Trophoblast cell (in vitro differentiated cells and primary cell): ENCODE measurements at regions not wholly inside any gene's neighbourhood (a gene's known extent, or its start where the extent isn't known, plus 50 kb on each side); places are given as distances from the start of the nearest gene placed in this dataset.

Experiments
- DNase-seq, 2 donors: peaks; one replicate each; pipeline ENCODE4 v3.0.0-alpha.2; 2016
- H2AFZ ChIP-seq: 2 replicates; pipeline ENCODE4 v1.6.1; 2013; ENCODE audit warnings: low read length, moderate library complexity, mild to moderate bottlenecking; ENCODE audit not compliant: insufficient read depth, poor library complexity
- H2AK5ac ChIP-seq: 2 replicates; pipeline ENCODE4 v1.6.1; 2013; ENCODE audit warnings: mild to moderate bottlenecking, low read length
- H2BK120ac ChIP-seq: 2 replicates; pipeline ENCODE4 v1.6.1; 2013; ENCODE audit warnings: low read length, mild to moderate bottlenecking, moderate library complexity; ENCODE audit not compliant: insufficient read depth, poor library complexity
- H2BK12ac ChIP-seq: 2 replicates; pipeline ENCODE4 v1.6.1; 2013; ENCODE audit warnings: mild to moderate bottlenecking, low read length, moderate library complexity
- H2BK5ac ChIP-seq: 2 replicates; pipeline ENCODE4 v1.6.1; 2013; ENCODE audit warnings: low read length, low read depth, moderate library complexity, mild to moderate bottlenecking; ENCODE audit not compliant: poor library complexity
- H3K14ac ChIP-seq: 2 replicates; pipeline ENCODE4 v1.6.1; 2013; ENCODE audit warnings: mild to moderate bottlenecking, low read length
- H3K18ac ChIP-seq: 2 replicates; pipeline ENCODE4 v1.6.1; 2013; ENCODE audit warnings: mild to moderate bottlenecking, low read length
- H3K23ac ChIP-seq: 2 replicates; pipeline ENCODE4 v1.6.1; 2013; ENCODE audit warnings: low read length
- H3K27ac ChIP-seq: 2 replicates; pipeline ENCODE4 v1.5.1; 2013; ENCODE audit warnings: low read depth, mild to moderate bottlenecking, inconsistent platforms, low read length, moderate library complexity
- H3K27me3 ChIP-seq: 2 replicates; pipeline ENCODE4 v1.6.1; 2013; ENCODE audit warnings: inconsistent platforms, mild to moderate bottlenecking, low read length, moderate library complexity; ENCODE audit not compliant: insufficient read depth
- H3K36me3 ChIP-seq, 2 experiments: 1 replicate in 1 of 2; 2 replicates in 1 of 2; pipeline ENCODE4 v1.6.1; 2013; ENCODE audit warnings: low read length in 2 of 2, mild to moderate bottlenecking in 2 of 2, moderate library complexity in 1 of 2; ENCODE audit not compliant: insufficient read depth in 2 of 2, control insufficient read depth in 1 of 2
- H3K4ac ChIP-seq: 2 replicates; pipeline ENCODE4 v1.6.1; 2013; ENCODE audit warnings: low read depth, mild to moderate bottlenecking, low read length, moderate library complexity
- H3K4me1 ChIP-seq, 2 experiments: 1 replicate in 1 of 2; 2 replicates in 1 of 2; pipeline ENCODE4 v1.6.1; 2013; ENCODE audit warnings: low read length in 2 of 2, mild to moderate bottlenecking in 2 of 2, moderate library complexity in 1 of 2; ENCODE audit not compliant: insufficient read depth in 2 of 2, control insufficient read depth in 1 of 2
- H3K4me2 ChIP-seq: 2 replicates; pipeline ENCODE4 v1.6.1; 2013; ENCODE audit warnings: inconsistent platforms, mild to moderate bottlenecking, low read length, moderate library complexity
- H3K4me3 ChIP-seq: 2 replicates; pipeline ENCODE4 v1.5.1; 2013; ENCODE audit warnings: mild to moderate bottlenecking, low read depth, low read length, inconsistent platforms
- H3K79me1 ChIP-seq: one replicate; pipeline ENCODE4 v1.6.1; 2013; ENCODE audit warnings: low read length
- H3K79me2 ChIP-seq: 2 replicates; pipeline ENCODE4 v1.6.1; 2013; ENCODE audit warnings: low read length, mild to moderate bottlenecking; ENCODE audit not compliant: control insufficient read depth, insufficient read depth, poor library complexity
- H3K9ac ChIP-seq: 2 replicates; pipeline ENCODE4 v1.6.1; 2013; ENCODE audit warnings: mild to moderate bottlenecking, low read length
- H3K9me3 ChIP-seq: 2 replicates; pipeline ENCODE4 v1.6.1; 2013; ENCODE audit warnings: low read depth, mild to moderate bottlenecking, control low read depth, inconsistent platforms, low read length; ENCODE audit not compliant: insufficient read depth
- H4K12ac ChIP-seq: 2 replicates; pipeline ENCODE4 v1.6.1; 2013; ENCODE audit warnings: low read depth, mild to moderate bottlenecking, low read length, moderate library complexity
- H4K8ac ChIP-seq: 2 replicates; pipeline ENCODE4 v1.6.1; 2013; ENCODE audit warnings: low read depth, mild to moderate bottlenecking, low read length, moderate library complexity
- H4K91ac ChIP-seq: one replicate; pipeline ENCODE4 v1.6.1; 2013; ENCODE audit warnings: low read depth, mild to moderate bottlenecking, low read length, moderate library complexity
- WGBS: extraction: QIAGEN DNeasy Blood & Tissue Kit; methylation state at CpG from one replicate; pipeline ENCODE4 v1.1.7; 2013; ENCODE audit warnings: missing lambda C conversion rate; ENCODE audit not compliant: insufficient read length, insufficient coverage; ENCODE audit errors: extremely low coverage; 5-methylcytosine and 5-hydroxymethylcytosine counted together

GRCh38 chr10:16360001-16360400 lies 76.8 kb upstream of the PTER start:
- no peak overlapping the region for H3K18ac ChIP-seq
- no peak overlapping the region for H3K14ac ChIP-seq
- no CpG with 5 or more reads among the region's 3 CpGs for WGBS
- peak overlapping the region; percentile 59 for H4K12ac ChIP-seq
- no peaks in the 10 kb centered on the region for H3K4me1 ChIP-seq
- no peak overlapping the region for H3K27ac ChIP-seq
- no peak for DNase-seq
- H3K4me2 ChIP-seq, result no peak overlapping the region
- peak overlapping the region; percentile 48 for H4K91ac ChIP-seq
- H3K36me3 ChIP-seq, result no peaks in the 10 kb centered on the region
- peak overlapping the region; percentile 74 for H2BK5ac ChIP-seq
- no peak overlapping the region for H2BK120ac ChIP-seq
- no peak overlapping the region for H2AK5ac ChIP-seq
- H3K79me1 ChIP-seq, result peaks cover 1% of the 10 kb centered on the region
- no peak overlapping the region for H2BK12ac ChIP-seq
- no peak overlapping the region for H3K9ac ChIP-seq
- no peak overlapping the region for H3K23ac ChIP-seq
- H3K9me3 ChIP-seq, result peaks cover 2% of the 10 kb centered on the region
- H3K4ac ChIP-seq, result no peak overlapping the region
- no peaks in the 10 kb centered on the region for H3K79me2 ChIP-seq
- no peak overlapping the region for H3K4me3 ChIP-seq
- H4K8ac ChIP-seq, result no peak overlapping the region
- H2AFZ ChIP-seq, result no peak overlapping the region
- H3K27me3 ChIP-seq, result no peaks in the 10 kb centered on the region

- Histone ChIP-seq H3K9me3 (peaks cover 3% of the 10 kb centered on the region), H3K18ac (no peak overlapping the region), H2AK5ac (no peak overlapping the region), H3K14ac (no peak overlapping the region), H3K9ac (no peak overlapping the region), H2AFZ (no peak overlapping the region), H3K36me3 (no peaks in the 10 kb centered on the region), H3K79me1 (peaks cover 1% of the 10 kb centered on the region), H3K27ac (no peak overlapping the region), H3K4me2 (no peak overlapping the region), H4K91ac (peak overlapping the region; percentile 31), H3K4me1 (no peaks in the 10 kb centered on the region), H4K8ac (no peak overlapping the region), H3K79me2 (no peaks in the 10 kb centered on the region), H3K4ac (no peak overlapping the region), H2BK120ac (no peak overlapping the region), H3K4me3 (no peak overlapping the region), H4K12ac (no peak overlapping the region), H2BK12ac (no peak overlapping the region), H3K27me3 (no peaks in the 10 kb centered on the region), H2BK5ac (no peak overlapping the region), H3K23ac (no peak overlapping the region)
- DNase-seq, result no peak
These were observed 76.4 kb upstream of the PTER start for GRCh38 chr10:16360425-16360824.

- Histone ChIP-seq H3K79me1 (peaks cover 1% of the 10 kb centered on the region), H3K4ac (no peak overlapping the region), H2BK12ac (no peak overlapping the region), H4K91ac (no peak overlapping the region), H2BK120ac (no peak overlapping the region), H3K36me3 (no peaks in the 10 kb centered on the region), H3K23ac (no peak overlapping the region), H2AK5ac (no peak overlapping the region), H3K4me2 (no peak overlapping the region), H3K14ac (no peak overlapping the region), H3K9ac (no peak overlapping the region), H3K4me1 (no peaks in the 10 kb centered on the region), H3K27ac (no peak overlapping the region), H2BK5ac (no peak overlapping the region), H4K12ac (no peak overlapping the region), H2AFZ (no peak overlapping the region), H4K8ac (no peak overlapping the region), H3K79me2 (no peaks in the 10 kb centered on the region), H3K27me3 (no peaks in the 10 kb centered on the region), H3K9me3 (peaks cover 4% of the 10 kb centered on the region), H3K18ac (no peak overlapping the region), H3K4me3 (no peak overlapping the region)
- DNase-seq, result no peak
- no CpG with 5 or more reads among the region's 3 CpGs for WGBS
These were observed 75.7 kb upstream of the PTER start for GRCh38 chr10:16361086-16361485.

DNA sequence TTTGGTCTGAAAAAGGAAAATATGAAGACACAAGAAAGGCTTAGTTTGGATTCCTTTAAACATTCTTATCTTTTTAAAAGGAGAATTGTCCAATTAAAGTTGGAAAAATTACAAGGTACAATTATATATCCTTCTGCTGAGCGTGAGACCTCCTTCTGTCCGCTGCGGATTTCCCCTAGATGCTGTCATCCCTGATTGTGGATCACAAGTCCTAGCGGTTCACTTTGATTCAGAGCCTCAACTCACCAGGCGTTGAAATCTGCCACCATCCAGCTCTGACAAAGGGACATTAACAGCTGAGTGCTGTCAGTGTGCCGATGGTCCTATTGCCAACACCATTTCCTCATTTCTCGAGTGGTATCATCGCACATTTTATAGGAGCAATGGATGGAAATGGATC lies 73.1 kb upstream of the PTER start:
- peaks cover 4% of the 10 kb centered on the region for H3K9me3 ChIP-seq
- no peaks in the 10 kb centered on the region for H3K79me2 ChIP-seq
- H3K4me2 ChIP-seq, result no peak overlapping the region
- no peaks in the 10 kb centered on the region for H3K27me3 ChIP-seq
- H4K12ac ChIP-seq, result no peak overlapping the region
- WGBS, result no CpG with 5 or more reads among the region's 8 CpGs
- no peak overlapping the region for H3K27ac ChIP-seq
- H4K91ac ChIP-seq, result no peak overlapping the region
- no peak overlapping the region for H2BK12ac ChIP-seq
- H3K18ac ChIP-seq, result no peak overlapping the region
- H2BK120ac ChIP-seq, result no peak overlapping the region
- no peaks in the 10 kb centered on the region for H3K36me3 ChIP-seq
- no peak overlapping the region for H3K14ac ChIP-seq
- H3K4me3 ChIP-seq, result peak overlapping the region; percentile 23
- H4K8ac ChIP-seq, result no peak overlapping the region
- DNase-seq, result no peak
- no peak overlapping the region for H2AFZ ChIP-seq
- no peak overlapping the region for H3K9ac ChIP-seq
- no peak overlapping the region for H3K23ac ChIP-seq
- H2AK5ac ChIP-seq, result no peak overlapping the region
- H3K4ac ChIP-seq, result no peak overlapping the region
- H3K4me1 ChIP-seq, result no peaks in the 10 kb centered on the region
- H3K79me1 ChIP-seq, result peaks cover 1% of the 10 kb centered on the region
- H2BK5ac ChIP-seq, result no peak overlapping the region
